HG03064 (cell line): ENCODE measurements at regions not wholly inside any gene's neighbourhood (a gene's known extent, or its start where the extent isn't known, plus 50 kb on each side); places are given as distances from the start of the nearest gene placed in this dataset.
"Not testable (repeated sequence)": the region's sequence is repeated elsewhere in the genome, so short reads cannot be mapped to it uniquely, and the experiment has no call there.

Experiments
- ATAC-seq: cut with Tn5 transposase; IDR thresholded peaks from one replicate; pipeline ENCODE4 v1.9.1; 2021; ENCODE audit warnings: low read depth; ENCODE audit not compliant: unreplicated experiment

- ATAC-seq: no peak
Measured at GRCh38 chr10:64586934-64587503, 1065.8 kb downstream of the REEP3 start.

- no peak for ATAC-seq
Measured at GRCh38 chr10:64594072-64594471, 1072.9 kb downstream of the REEP3 start.

- ATAC-seq: no peak
Measured at GRCh38 chr10:64598600-64598999, 1077.4 kb downstream of the REEP3 start.

GRCh38 chr10:64601298-64601697 is 1080.1 kb downstream of the REEP3 start:
- ATAC-seq: no peak

GRCh38 chr10:64617085-64617484 is 1095.9 kb downstream of the REEP3 start:
- ATAC-seq: no peak

GRCh38 chr10:64619102-64619501 is 1097.9 kb downstream of the REEP3 start:
- ATAC-seq: no peak

GRCh38 chr10:64626924-64627323 is 1105.7 kb downstream of the REEP3 start:
- no peak for ATAC-seq

GRCh38 chr10:64630534-64630933 is 1109.3 kb downstream of the REEP3 start:
- no peak for ATAC-seq

- ATAC-seq: no peak
Measured at GRCh38 chr10:64635906-64636305, 1114.7 kb downstream of the REEP3 start.

GRCh38 chr10:64636461-64636860 is 1115.3 kb downstream of the REEP3 start:
- no peak for ATAC-seq

GRCh38 chr10:64637939-64638338 is 1116.7 kb downstream of the REEP3 start:
- no peak for ATAC-seq

- ATAC-seq: no peak
Measured at GRCh38 chr10:64648915-64649314, 1127.7 kb downstream of the REEP3 start.

- no peak for ATAC-seq
Measured at GRCh38 chr10:64658528-64658927, 1137.3 kb downstream of the REEP3 start.

GRCh38 chr10:64659311-64659710 is 1138.1 kb downstream of the REEP3 start:
- no peak for ATAC-seq

- ATAC-seq: no peak
Measured at GRCh38 chr10:64682043-64682442, 1160.8 kb downstream of the REEP3 start.

- no peak for ATAC-seq
Measured at GRCh38 chr10:64690194-64690593, 1169.0 kb downstream of the REEP3 start.

GRCh38 chr10:64699244-64699643 is 1178.0 kb downstream of the REEP3 start:
- no peak for ATAC-seq

- not testable (repeated sequence) for ATAC-seq
Measured at GRCh38 chr10:64702086-64702485, 1180.9 kb downstream of the REEP3 start.

GRCh38 chr10:64708884-64709681 is 1187.9 kb downstream of the REEP3 start:
- ATAC-seq: no peak

GRCh38 chr10:64726466-64726865 is 1205.3 kb downstream of the REEP3 start:
- no peak for ATAC-seq

- ATAC-seq: no peak
Measured at GRCh38 chr10:64731016-64731415, 1209.8 kb downstream of the REEP3 start.

GRCh38 chr10:64732372-64732957 is 1211.3 kb downstream of the REEP3 start:
- ATAC-seq: peak; percentile 15
